Uterus (tissue), 2 donors: ENCODE measurements at regions not wholly inside any gene's neighbourhood (a gene's known extent, or its start where the extent isn't known, plus 50 kb on each side); places are given as distances from the start of the nearest gene placed in this dataset.

Experiments
- CTCF ChIP-seq, 4 experiments: fragments of 200-600 bp in 2 of 4; fragments of 450-650 bp in 2 of 4; sonication (generic) in 2 of 4; IDR thresholded peaks; one replicate each; pipeline ENCODE4 v1.5.1; 2016 to 2019; ENCODE audit warnings: antibody characterized with exemption in 4 of 4, mild to moderate bottlenecking in 2 of 4, moderate library complexity in 1 of 4
- POLR2A ChIP-seq, 2 donors: fragments of 450-650 bp; IDR thresholded peaks; one replicate each; pipeline ENCODE4 v1.6.1; 2016; ENCODE audit warnings: antibody characterized with exemption in 2 of 2, mild to moderate bottlenecking in 1 of 2, moderate library complexity in 1 of 2

GRCh38 chr1:87535551-87535950 lies 206.9 kb downstream of the LMO4 start:
- no peak for TF ChIP-seq CTCF (IDR thresholded peaks at IDR 0.05)
- TF ChIP-seq POLR2A (IDR thresholded peaks at IDR 0.05), result no peak
